ENCODE measurements at regions not wholly inside any gene's neighbourhood (a gene's known extent, or its start where the extent isn't known, plus 50 kb on each side); places are given as distances from the start of the nearest gene placed in this dataset.
"Not testable (repeated sequence)": the region's sequence is repeated elsewhere in the genome, so short reads cannot be mapped to it uniquely, and the experiment has no call there.

DNA sequence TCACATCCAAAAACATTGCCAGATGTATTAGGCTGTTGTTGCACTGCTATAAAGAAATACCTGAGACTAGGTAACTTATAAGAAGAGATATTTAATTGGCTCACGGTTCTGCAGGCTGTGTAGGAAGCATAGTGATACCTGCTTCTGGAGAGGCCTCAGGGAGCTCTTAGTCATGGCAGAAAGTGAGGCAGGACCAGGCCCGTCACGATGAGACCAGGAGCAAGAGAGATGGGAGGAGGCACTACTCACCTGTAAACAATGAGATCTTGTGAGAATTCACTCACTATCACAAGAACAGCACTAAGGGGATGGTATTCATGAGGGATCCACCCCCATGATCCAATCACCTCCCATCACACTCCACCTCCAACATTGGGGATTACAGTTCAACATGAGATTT, 81.3 kb upstream of the C1QTNF3 start:
- POLR2A ChIA-PET; H2AFZ ChIP-seq (ENCODE audit: low read depth, low read length); H3K27ac ChIP-seq (ENCODE audit: extremely low read depth, low read depth, low read length); H3K79me2 ChIP-seq (ENCODE audit: control insufficient read depth, insufficient read depth, low read length); in situ Hi-C loops (cut with MboI); ATAC-seq; intact Hi-C loops (cut with micrococcal nuclease); FAIRE-seq; H3K4me3 ChIP-seq; H3K36me3 ChIP-seq (ENCODE audit: control insufficient read depth, insufficient read depth, low read length); H4K20me1 ChIP-seq (replicated peaks; ENCODE audit: control insufficient read depth, insufficient read depth, low read length); H3K27me3 ChIP-seq (ENCODE audit: control insufficient read depth in 2 of 2, insufficient read depth in 2 of 2, low read length in 2 of 2); BruUV-seq (replicated peaks); CTCF ChIA-PET (ENCODE audit: low intra/inter-chr PET ratio); DNase-seq (ENCODE audit: extremely low read depth in 1 of 4, low spot score in 3 of 4); H3K9me1 ChIP-seq (ENCODE audit: control insufficient read depth, insufficient read depth, low read length); H3K4me1 ChIP-seq (replicated peaks in 1 of 2; ENCODE audit: control insufficient read depth in 2 of 2, insufficient read depth in 2 of 2, low read length in 2 of 2); H3K4me2 ChIP-seq (ENCODE audit: insufficient read depth, low read length); H3K9ac ChIP-seq (ENCODE audit: insufficient read depth in 1 of 2, low read depth in 2 of 2, low read length in 2 of 2); H3K9me3 ChIP-seq (replicated peaks; ENCODE audit: control insufficient read depth, insufficient read depth, low read depth, low read length): not testable (repeated sequence)
- 50% methylated on average over 1 of the region's 3 CpGs for WGBS (ENCODE audit: insufficient coverage, low coverage, missing lambda C conversion rate)

DNA sequence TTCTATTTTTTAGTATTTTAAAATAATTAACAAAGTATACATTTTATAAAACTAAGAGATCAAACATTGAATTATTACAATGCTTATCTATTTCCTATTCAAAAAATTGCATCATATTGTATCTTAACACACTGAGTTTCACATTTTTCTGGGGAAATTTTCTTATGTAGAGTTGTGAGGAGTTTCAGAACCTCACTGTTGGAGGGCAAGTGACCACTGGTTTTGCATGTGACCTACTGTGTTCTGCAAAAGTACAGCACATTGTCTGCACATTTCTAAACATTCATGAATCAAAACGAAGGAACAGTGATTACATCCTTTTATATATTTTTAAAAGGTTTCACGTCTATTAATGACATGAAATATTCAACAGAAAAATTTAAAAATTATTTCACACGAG, 82.3 kb upstream of the C1QTNF3 start:
- DNase-seq (ENCODE audit: extremely low read depth in 1 of 4, low spot score in 3 of 4); ATAC-seq; H3K9ac ChIP-seq (ENCODE audit: insufficient read depth in 1 of 2, low read depth in 2 of 2, low read length in 2 of 2); H3K9me3 ChIP-seq (replicated peaks; ENCODE audit: control insufficient read depth, insufficient read depth, low read depth, low read length); H3K4me1 ChIP-seq (replicated peaks in 1 of 2; ENCODE audit: control insufficient read depth in 2 of 2, insufficient read depth in 2 of 2, low read length in 2 of 2); FAIRE-seq; H3K79me2 ChIP-seq (ENCODE audit: control insufficient read depth, insufficient read depth, low read length); CTCF ChIA-PET (ENCODE audit: low intra/inter-chr PET ratio); intact Hi-C loops (cut with micrococcal nuclease); H3K4me3 ChIP-seq; H4K20me1 ChIP-seq (replicated peaks; ENCODE audit: control insufficient read depth, insufficient read depth, low read length); H3K27ac ChIP-seq (ENCODE audit: extremely low read depth, low read depth, low read length); H2AFZ ChIP-seq (ENCODE audit: low read depth, low read length); H3K36me3 ChIP-seq (ENCODE audit: control insufficient read depth, insufficient read depth, low read length); H3K9me1 ChIP-seq (ENCODE audit: control insufficient read depth, insufficient read depth, low read length); POLR2A ChIA-PET; H3K4me2 ChIP-seq (ENCODE audit: insufficient read depth, low read length); BruUV-seq (replicated peaks); in situ Hi-C loops (cut with MboI); H3K27me3 ChIP-seq (ENCODE audit: control insufficient read depth in 2 of 2, insufficient read depth in 2 of 2, low read length in 2 of 2): not testable (repeated sequence)
- WGBS (ENCODE audit: insufficient coverage, low coverage, missing lambda C conversion rate): 28% methylated on average over 3 of the region's 3 CpGs

Measured in K562 (cell line).